HL-60 (cell line): ENCODE measurements at regions not wholly inside any gene's neighbourhood (a gene's known extent, or its start where the extent isn't known, plus 50 kb on each side); places are given as distances from the start of the nearest gene placed in this dataset.
"Not testable (repeated sequence)": the region's sequence is repeated elsewhere in the genome, so short reads cannot be mapped to it uniquely, and the experiment has no call there.

Experiments
- DNase-seq, 2 experiments: peaks; one replicate each; pipeline ENCODE4 v3.0.0-alpha.2; 2010 to 2020; ENCODE audit warnings: low read depth in 1 of 2, low spot score in 1 of 2
- H3K27ac ChIP-seq: fragments of 250-450 bp; sonication (Bioruptor Pico); replicated peaks from 2 replicates; pipeline ENCODE4 v1.5.1; 2020; ENCODE audit warnings: mild to moderate bottlenecking, moderate library complexity
- H3K27me3 ChIP-seq: fragments of 250-450 bp; sonication (Bioruptor Pico); 2 replicates; pipeline ENCODE4 v1.5.1; 2021; ENCODE audit warnings: mild to moderate bottlenecking, moderate library complexity; ENCODE audit not compliant: insufficient read depth, poor library complexity, severe bottlenecking
- H3K4me3 ChIP-seq: replicated peaks from 2 replicates; pipeline ENCODE4 v1.5.1; 2011; ENCODE audit warnings: mild to moderate bottlenecking, control low read depth, low read length; ENCODE audit not compliant: insufficient read depth
- CTCF ChIP-seq: IDR thresholded peaks from one replicate; pipeline ENCODE4 v1.5.1; 2011; ENCODE audit warnings: low read length, control low read depth, inconsistent platforms; ENCODE audit not compliant: insufficient read depth
- GABPA ChIP-seq: IDR thresholded peaks from 2 replicates; pipeline ENCODE4 v1.6.1; 2012; ENCODE audit warnings: low read depth
- POLR2AphosphoS5 ChIP-seq: IDR thresholded peaks from 2 replicates; pipeline ENCODE4 v1.6.1; 2012; ENCODE audit warnings: low read depth
- REST ChIP-seq: IDR thresholded peaks from 2 replicates; pipeline ENCODE4 v1.6.1; 2012; ENCODE audit warnings: low read depth; ENCODE audit not compliant: insufficient replicate concordance
- SPI1 ChIP-seq: IDR thresholded peaks from 2 replicates; pipeline ENCODE4 v1.6.1; 2012; ENCODE audit warnings: low read depth, mild to moderate bottlenecking, borderline replicate concordance

- Histone ChIP-seq H3K27ac (peak overlapping the region; percentile 65), H3K4me3 (no peak overlapping the region), H3K27me3 (no peaks in the 10 kb centered on the region)
- TF ChIP-seq POLR2AphosphoS5 (peak; percentile 81), GABPA (no peak), SPI1 (peak; percentile 92)
- peak; percentile 28 to 79 for DNase-seq
These were observed 545.4 kb downstream of the CDH9 start for GRCh38 chr5:26492906-26493459.

GRCh38 chr5:26487553-26487952 is 550.8 kb downstream of the CDH9 start:
- H3K4me3 ChIP-seq, result no peak overlapping the region
- no peak for DNase-seq
- TF ChIP-seq GABPA (no peak), REST (no peak), POLR2AphosphoS5 (no peak), SPI1 (no peak), CTCF (no peak)
- H3K27me3 ChIP-seq, result no peaks in the 10 kb centered on the region
- H3K27ac ChIP-seq, result no peak overlapping the region

- H3K27ac ChIP-seq, result no peak overlapping the region
- H3K27me3 ChIP-seq, result no peaks in the 10 kb centered on the region
- no peak overlapping the region for H3K4me3 ChIP-seq
- TF ChIP-seq GABPA (no peak), CTCF (no peak), POLR2AphosphoS5 (no peak), REST (no peak), SPI1 (no peak)
- DNase-seq, result no peak
These were observed 551.8 kb downstream of the CDH9 start for GRCh38 chr5:26486631-26487030.

GRCh38 chr5:26485146-26485860 is 553.1 kb downstream of the CDH9 start:
- H3K27me3 ChIP-seq, H3K27ac ChIP-seq, H3K4me3 ChIP-seq, DNase-seq: not testable (repeated sequence)
